ENCODE measurements at regions not wholly inside any gene's neighbourhood (a gene's known extent, or its start where the extent isn't known, plus 50 kb on each side); places are given as distances from the start of the nearest gene placed in this dataset.

DNA sequence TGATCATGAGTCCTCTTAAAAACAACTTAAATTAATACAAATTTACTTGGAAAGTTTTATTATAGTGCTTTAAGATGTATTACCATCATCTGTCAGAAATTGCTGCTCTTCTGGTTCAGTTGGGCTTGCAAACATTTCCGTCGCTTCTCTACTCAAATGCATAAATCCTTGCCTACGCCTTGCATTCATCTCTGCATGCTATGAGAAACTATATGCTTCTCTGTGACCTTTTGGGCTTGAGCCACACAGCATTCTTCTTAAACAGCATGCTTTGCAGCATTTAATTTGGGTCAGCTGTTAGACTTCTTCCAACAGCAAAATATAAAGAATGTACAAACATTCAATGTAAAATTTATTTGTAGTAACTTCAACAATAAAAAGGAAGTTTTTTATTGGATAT, 305.7 kb upstream of the FLRT2 start:
- no peak overlapping the region for H3K4me3 ChIP-seq
- H3K9me3 ChIP-seq, result no peaks in the 10 kb centered on the region
- TF ChIP-seq, protein P1, sequence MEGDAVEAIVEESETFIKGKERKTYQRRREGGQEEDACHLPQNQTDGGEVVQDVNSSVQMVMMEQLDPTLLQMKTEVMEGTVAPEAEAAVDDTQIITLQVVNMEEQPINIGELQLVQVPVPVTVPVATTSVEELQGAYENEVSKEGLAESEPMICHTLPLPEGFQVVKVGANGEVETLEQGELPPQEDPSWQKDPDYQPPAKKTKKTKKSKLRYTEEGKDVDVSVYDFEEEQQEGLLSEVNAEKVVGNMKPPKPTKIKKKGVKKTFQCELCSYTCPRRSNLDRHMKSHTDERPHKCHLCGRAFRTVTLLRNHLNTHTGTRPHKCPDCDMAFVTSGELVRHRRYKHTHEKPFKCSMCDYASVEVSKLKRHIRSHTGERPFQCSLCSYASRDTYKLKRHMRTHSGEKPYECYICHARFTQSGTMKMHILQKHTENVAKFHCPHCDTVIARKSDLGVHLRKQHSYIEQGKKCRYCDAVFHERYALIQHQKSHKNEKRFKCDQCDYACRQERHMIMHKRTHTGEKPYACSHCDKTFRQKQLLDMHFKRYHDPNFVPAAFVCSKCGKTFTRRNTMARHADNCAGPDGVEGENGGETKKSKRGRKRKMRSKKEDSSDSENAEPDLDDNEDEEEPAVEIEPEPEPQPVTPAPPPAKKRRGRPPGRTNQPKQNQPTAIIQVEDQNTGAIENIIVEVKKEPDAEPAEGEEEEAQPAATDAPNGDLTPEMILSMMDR (IDR thresholded peaks at IDR 0.05), result no peak
- TF ChIP-seq POLR2AphosphoS5 (IDR thresholded peaks at IDR 0.05) (no peak), EP300 (IDR thresholded peaks at IDR 0.05) (no peak), POLR2A (IDR thresholded peaks at IDR 0.05) (no peak)
- H3K4me1 ChIP-seq, result no peaks in the 10 kb centered on the region
- no peak overlapping the region for H3K27ac ChIP-seq
- no peaks in the 10 kb centered on the region for H3K27me3 ChIP-seq
- 78% methylated on average over 3 of the region's 3 CpGs for WGBS
- no peak for DNase-seq (ENCODE audit: low spot score in 2 of 2)
- no peaks in the 10 kb centered on the region for H3K36me3 ChIP-seq

DNA sequence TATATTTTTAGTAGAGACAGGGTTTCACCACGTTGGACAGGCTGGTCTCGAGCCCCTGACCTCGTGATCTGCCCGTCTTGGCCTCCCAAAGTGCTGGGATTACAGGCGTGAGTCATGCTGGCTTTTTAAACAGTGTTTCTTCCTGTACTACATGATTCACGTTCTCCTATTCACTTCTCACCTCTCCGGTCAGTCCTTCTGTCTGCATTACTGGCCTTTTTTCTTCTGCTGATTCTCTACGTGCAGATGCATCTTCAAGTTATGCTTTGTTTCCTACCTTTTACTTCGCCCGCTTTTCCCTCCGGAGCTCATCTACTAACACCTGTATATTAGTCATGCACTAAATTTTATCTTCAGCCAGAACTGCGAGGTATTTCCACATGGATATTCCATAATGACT, 296.2 kb upstream of the FLRT2 start:
- Histone ChIP-seq H3K27me3 (no peaks in the 10 kb centered on the region), H3K4me3 (no peak overlapping the region), H3K4me1 (no peaks in the 10 kb centered on the region), H3K27ac (no peak overlapping the region), H3K36me3 (no peaks in the 10 kb centered on the region), H3K9me3 (no peaks in the 10 kb centered on the region)
- TF ChIP-seq EP300 (IDR thresholded peaks at IDR 0.05) (no peak), POLR2AphosphoS5 (IDR thresholded peaks at IDR 0.05) (no peak), POLR2A (IDR thresholded peaks at IDR 0.05) (no peak)
- TF ChIP-seq, protein P1 (IDR thresholded peaks at IDR 0.05), result no peak
- WGBS, result 88% methylated on average over 12 of the region's 12 CpGs
- no peak for DNase-seq (ENCODE audit: low spot score in 2 of 2)

DNA sequence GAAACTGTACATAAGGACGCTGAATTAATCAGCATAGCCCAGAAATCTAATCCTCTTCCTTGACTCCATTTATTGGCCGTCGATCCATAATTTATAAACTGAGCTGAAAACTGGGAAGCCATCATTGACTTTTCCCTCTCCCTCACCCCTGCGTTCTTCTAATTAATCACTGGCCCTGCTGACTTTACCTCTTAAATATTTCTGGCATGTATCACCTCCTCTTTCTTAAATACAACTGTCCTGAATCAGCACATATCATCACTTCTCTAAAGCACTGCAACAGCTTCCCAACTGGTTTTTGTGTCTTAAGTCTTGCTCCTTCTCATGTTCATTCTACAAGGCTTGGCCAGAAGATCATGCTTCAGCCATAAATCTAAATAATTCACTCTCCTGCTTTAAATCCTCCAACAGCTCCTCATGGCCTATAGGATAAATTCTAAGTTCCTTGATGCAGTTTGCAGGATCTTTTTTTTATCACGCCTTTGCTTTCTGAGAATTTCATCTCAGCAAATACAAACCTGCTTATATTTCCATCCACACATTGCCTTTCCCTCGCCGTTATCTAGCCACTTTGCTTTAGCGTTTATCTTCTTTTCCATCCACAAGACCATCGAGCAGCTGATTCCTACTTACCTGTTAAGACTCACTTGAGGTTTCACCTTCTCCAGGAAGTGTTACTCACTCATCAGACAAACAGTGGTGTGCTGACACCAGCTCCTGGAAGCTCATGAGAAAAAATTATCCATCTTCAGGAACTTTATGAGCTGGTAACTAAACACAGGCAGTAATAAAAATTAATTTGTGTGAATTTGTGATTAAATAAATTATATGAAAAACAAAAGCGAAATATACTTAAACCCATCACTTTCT, 295.6 kb upstream of the FLRT2 start:
- TF ChIP-seq POLR2A (IDR thresholded peaks at IDR 0.05) (no peak), EP300 (IDR thresholded peaks at IDR 0.05) (no peak), POLR2AphosphoS5 (IDR thresholded peaks at IDR 0.05) (no peak)
- TF ChIP-seq, protein P1 (IDR thresholded peaks at IDR 0.05), result no peak
- DNase-seq (ENCODE audit: low spot score in 2 of 2), result no peak
- H3K9me3 ChIP-seq, result no peaks in the 10 kb centered on the region

DNA sequence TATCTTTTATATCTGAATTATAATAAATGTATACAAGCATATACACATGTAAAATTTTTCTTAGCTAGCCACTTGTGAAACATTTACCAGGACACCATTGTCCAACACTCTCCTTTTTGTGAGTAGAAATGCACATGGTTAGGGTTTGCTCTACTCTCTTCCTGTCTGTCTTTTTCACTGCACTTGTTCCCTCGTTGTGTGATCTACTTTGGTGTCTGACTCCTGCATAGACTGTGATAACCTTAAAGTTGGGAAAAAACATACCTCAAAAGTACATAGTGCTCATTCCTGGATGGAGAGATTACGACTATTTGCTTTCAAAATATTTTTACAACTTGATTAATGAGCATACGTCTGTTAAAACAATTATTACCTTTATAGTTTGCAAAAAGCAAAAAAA, 294.1 kb upstream of the FLRT2 start:
- H3K27ac ChIP-seq, result no peak overlapping the region
- no peaks in the 10 kb centered on the region for H3K9me3 ChIP-seq
- peaks cover 1% of the 10 kb centered on the region for H3K4me1 ChIP-seq
- no peak overlapping the region for H3K4me3 ChIP-seq
- WGBS, result 73% methylated on average over 3 of the region's 3 CpGs
- no peaks in the 10 kb centered on the region for H3K36me3 ChIP-seq
- no peaks in the 10 kb centered on the region for H3K27me3 ChIP-seq
- TF ChIP-seq, protein P1 (IDR thresholded peaks at IDR 0.05), result no peak
- TF ChIP-seq POLR2A (IDR thresholded peaks at IDR 0.05), result no peak
- TF ChIP-seq EP300 (IDR thresholded peaks at IDR 0.05), result no peak
- TF ChIP-seq POLR2AphosphoS5 (IDR thresholded peaks at IDR 0.05), result no peak
- no peak for DNase-seq (ENCODE audit: low spot score in 2 of 2)

More for the DNA sequence above, 295.6 kb upstream of the FLRT2 start:
- 92% methylated on average over 10 of the region's 10 CpGs for WGBS
- Histone ChIP-seq H3K27ac (no peak overlapping the region), H3K27me3 (no peaks in the 10 kb centered on the region), H3K4me3 (no peak overlapping the region), H3K4me1 (no peaks in the 10 kb centered on the region), H3K36me3 (no peaks in the 10 kb centered on the region)

DNA sequence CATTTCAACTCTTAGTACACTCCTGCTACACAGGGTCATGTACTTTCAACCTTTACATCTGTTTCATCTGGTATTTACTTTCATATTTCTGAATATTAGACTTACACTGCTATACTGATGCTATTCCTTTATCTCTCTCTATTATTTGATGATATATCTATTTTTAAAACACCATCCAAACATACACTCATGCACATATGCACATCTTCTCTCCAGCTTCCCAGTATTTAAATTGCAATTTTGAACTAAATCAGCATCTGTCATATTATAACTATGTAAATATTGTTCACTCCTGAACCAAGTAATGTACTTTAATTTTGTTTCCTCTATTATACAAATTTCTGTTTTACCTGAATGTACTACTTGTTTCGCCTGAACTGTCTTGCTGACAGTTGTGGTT, 293.6 kb upstream of the FLRT2 start:
- DNase-seq (ENCODE audit: low spot score in 2 of 2), result no peak
- Histone ChIP-seq H3K4me1 (peaks cover 5% of the 10 kb centered on the region), H3K4me3 (no peak overlapping the region), H3K9me3 (no peaks in the 10 kb centered on the region), H3K27me3 (no peaks in the 10 kb centered on the region), H3K27ac (no peak overlapping the region), H3K36me3 (no peaks in the 10 kb centered on the region)
- TF ChIP-seq POLR2AphosphoS5 (IDR thresholded peaks at IDR 0.05) (no peak), POLR2A (IDR thresholded peaks at IDR 0.05) (no peak), EP300 (IDR thresholded peaks at IDR 0.05) (no peak)
- TF ChIP-seq, protein P1 (IDR thresholded peaks at IDR 0.05), result no peak
- WGBS, result 42% methylated on average over 1 of the region's 1 CpG
